Activated T-cell treated with anti-CD3 and anti-CD28 coated beads, Interleukin-2, amount 50 U/mL, for 24 hours (primary cell): ENCODE measurements at regions not wholly inside any gene's neighbourhood (a gene's known extent, or its start where the extent isn't known, plus 50 kb on each side); places are given as distances from the start of the nearest gene placed in this dataset.
"Not testable (repeated sequence)": the region's sequence is repeated elsewhere in the genome, so short reads cannot be mapped to it uniquely, and the experiment has no call there.

Experiments used
- DNase-seq: peaks from one replicate; pipeline ENCODE4 v3.0.0-alpha.2; 2020
- H3K27ac Mint-ChIP-seq: 2 replicates; pipeline ENCODE4 v1.8.0; 2020; ENCODE audit warnings: mild to moderate bottlenecking, mixed read lengths
- H3K27me3 Mint-ChIP-seq: 2 replicates; pipeline ENCODE4 v1.8.0; 2020; ENCODE audit warnings: mixed read lengths
- H3K36me3 Mint-ChIP-seq: 2 replicates; pipeline ENCODE4 v1.8.0; 2020; ENCODE audit warnings: low read depth, mixed read lengths
- H3K4me1 Mint-ChIP-seq: 2 replicates; pipeline ENCODE4 v1.8.0; 2020; ENCODE audit warnings: low read depth, mixed read lengths
- H3K4me3 Mint-ChIP-seq: 2 replicates; pipeline ENCODE4 v1.8.0; 2020; ENCODE audit warnings: mild to moderate bottlenecking, moderate library complexity, mixed read lengths
- H3K9me3 Mint-ChIP-seq: 2 replicates; pipeline ENCODE4 v1.8.0; 2020; ENCODE audit warnings: mixed read lengths

GRCh38 chr1:30517241-30517640 is 206.1 kb downstream of the MATN1 start:
- not testable (repeated sequence) for H3K27me3 Mint-ChIP-seq, H3K27ac Mint-ChIP-seq, DNase-seq, H3K4me1 Mint-ChIP-seq, H3K4me3 Mint-ChIP-seq, H3K36me3 Mint-ChIP-seq, H3K9me3 Mint-ChIP-seq

- Mint-ChIP-seq H3K9me3 (no peaks in the 10 kb centered on the region), H3K4me1 (no peaks in the 10 kb centered on the region), H3K4me3 (no peak overlapping the region), H3K27ac (no peak overlapping the region), H3K36me3 (no peaks in the 10 kb centered on the region), H3K27me3 (peaks cover 8% of the 10 kb centered on the region)
- DNase-seq = no peak
Measured at GRCh38 chr1:30516485-30516858, 206.9 kb downstream of the MATN1 start.

- H3K4me1 Mint-ChIP-seq = no peaks in the 10 kb centered on the region
- peaks cover 9% of the 10 kb centered on the region for H3K27me3 Mint-ChIP-seq
- H3K27ac Mint-ChIP-seq = no peak overlapping the region
- H3K9me3 Mint-ChIP-seq = no peaks in the 10 kb centered on the region
- no peaks in the 10 kb centered on the region for H3K36me3 Mint-ChIP-seq
- DNase-seq = no peak
- H3K4me3 Mint-ChIP-seq = no peak overlapping the region
Measured at GRCh38 chr1:30515755-30516484, 207.5 kb downstream of the MATN1 start.

GRCh38 chr1:30514945-30515344 is 208.4 kb downstream of the MATN1 start:
- no peaks in the 10 kb centered on the region for H3K36me3 Mint-ChIP-seq
- no peak overlapping the region for H3K4me3 Mint-ChIP-seq
- no peaks in the 10 kb centered on the region for H3K9me3 Mint-ChIP-seq
- H3K4me1 Mint-ChIP-seq = no peaks in the 10 kb centered on the region
- peaks cover 9% of the 10 kb centered on the region for H3K27me3 Mint-ChIP-seq
- no peak overlapping the region for H3K27ac Mint-ChIP-seq
- DNase-seq = no peak

- DNase-seq = no peak
- no peak overlapping the region for H3K4me3 Mint-ChIP-seq
- peaks cover 13% of the 10 kb centered on the region for H3K27me3 Mint-ChIP-seq
- no peak overlapping the region for H3K27ac Mint-ChIP-seq
- H3K4me1 Mint-ChIP-seq = no peaks in the 10 kb centered on the region
- no peaks in the 10 kb centered on the region for H3K9me3 Mint-ChIP-seq
- no peaks in the 10 kb centered on the region for H3K36me3 Mint-ChIP-seq
Measured at GRCh38 chr1:30514137-30514654, 209.2 kb downstream of the MATN1 start.

- DNase-seq = no peak
- no peaks in the 10 kb centered on the region for H3K4me1 Mint-ChIP-seq
- no peak overlapping the region for H3K27ac Mint-ChIP-seq
- H3K9me3 Mint-ChIP-seq = no peaks in the 10 kb centered on the region
- H3K36me3 Mint-ChIP-seq = no peaks in the 10 kb centered on the region
- H3K27me3 Mint-ChIP-seq = peaks cover 14% of the 10 kb centered on the region
- no peak overlapping the region for H3K4me3 Mint-ChIP-seq
Measured at GRCh38 chr1:30513396-30514136, 209.8 kb downstream of the MATN1 start.

- no peaks in the 10 kb centered on the region for H3K9me3 Mint-ChIP-seq
- no peak overlapping the region for H3K27ac Mint-ChIP-seq
- no peaks in the 10 kb centered on the region for H3K36me3 Mint-ChIP-seq
- H3K4me3 Mint-ChIP-seq = no peak overlapping the region
- H3K4me1 Mint-ChIP-seq = no peaks in the 10 kb centered on the region
- peaks cover 19% of the 10 kb centered on the region for H3K27me3 Mint-ChIP-seq
- DNase-seq = no peak
Measured at GRCh38 chr1:30512914-30513265, 210.5 kb downstream of the MATN1 start.

- Mint-ChIP-seq H3K36me3 (no peaks in the 10 kb centered on the region), H3K27me3 (peaks cover 17% of the 10 kb centered on the region), H3K4me3 (no peak overlapping the region), H3K9me3 (no peaks in the 10 kb centered on the region), H3K4me1 (no peaks in the 10 kb centered on the region), H3K27ac (no peak overlapping the region)
- no peak for DNase-seq
Measured at GRCh38 chr1:30511991-30512913, 211.1 kb downstream of the MATN1 start.

- Mint-ChIP-seq H3K4me1 (no peaks in the 10 kb centered on the region), H3K27me3 (peaks cover 17% of the 10 kb centered on the region), H3K27ac (no peak overlapping the region), H3K36me3 (no peaks in the 10 kb centered on the region), H3K9me3 (no peaks in the 10 kb centered on the region), H3K4me3 (no peak overlapping the region)
- DNase-seq = no peak
Measured at GRCh38 chr1:30511563-30511962, 211.8 kb downstream of the MATN1 start.

GRCh38 chr1:30511106-30511505 is 212.3 kb downstream of the MATN1 start:
- Mint-ChIP-seq H3K9me3 (no peaks in the 10 kb centered on the region), H3K4me3 (no peak overlapping the region), H3K36me3 (no peaks in the 10 kb centered on the region), H3K4me1 (no peaks in the 10 kb centered on the region), H3K27ac (no peak overlapping the region), H3K27me3 (peaks cover 17% of the 10 kb centered on the region)
- DNase-seq = no peak

- DNase-seq = no peak
- peaks cover 17% of the 10 kb centered on the region for H3K27me3 Mint-ChIP-seq
- H3K4me3 Mint-ChIP-seq = no peak overlapping the region
Measured at GRCh38 chr1:30509670-30510069, 213.7 kb downstream of the MATN1 start.

GRCh38 chr1:30508611-30509010 is 214.8 kb downstream of the MATN1 start:
- Mint-ChIP-seq H3K27me3 (peaks cover 17% of the 10 kb centered on the region), H3K9me3 (no peaks in the 10 kb centered on the region), H3K4me3 (no peak overlapping the region), H3K4me1 (no peaks in the 10 kb centered on the region), H3K36me3 (no peaks in the 10 kb centered on the region), H3K27ac (no peak overlapping the region)
- DNase-seq = no peak

More at GRCh38 chr1:30509670-30510069, 213.7 kb downstream of the MATN1 start:
- Mint-ChIP-seq H3K9me3 (no peaks in the 10 kb centered on the region), H3K36me3 (no peaks in the 10 kb centered on the region), H3K4me1 (no peaks in the 10 kb centered on the region), H3K27ac (no peak overlapping the region)

GRCh38 chr1:30508175-30508448 is 215.3 kb downstream of the MATN1 start:
- Mint-ChIP-seq H3K4me3 (no peak overlapping the region), H3K27ac (no peak overlapping the region), H3K9me3 (no peaks in the 10 kb centered on the region), H3K36me3 (no peaks in the 10 kb centered on the region), H3K27me3 (peaks cover 17% of the 10 kb centered on the region), H3K4me1 (no peaks in the 10 kb centered on the region)
- DNase-seq = no peak

- no peak for DNase-seq
- peaks cover 17% of the 10 kb centered on the region for H3K27me3 Mint-ChIP-seq
- no peaks in the 10 kb centered on the region for H3K4me1 Mint-ChIP-seq
- no peak overlapping the region for H3K27ac Mint-ChIP-seq
- H3K9me3 Mint-ChIP-seq = no peaks in the 10 kb centered on the region
- no peaks in the 10 kb centered on the region for H3K36me3 Mint-ChIP-seq
- no peak overlapping the region for H3K4me3 Mint-ChIP-seq
Measured at GRCh38 chr1:30507401-30508174, 215.8 kb downstream of the MATN1 start.
